ENCODE measurements at regions not wholly inside any gene's neighbourhood (a gene's known extent, or its start where the extent isn't known, plus 50 kb on each side); places are given as distances from the start of the nearest gene placed in this dataset.

DNA sequence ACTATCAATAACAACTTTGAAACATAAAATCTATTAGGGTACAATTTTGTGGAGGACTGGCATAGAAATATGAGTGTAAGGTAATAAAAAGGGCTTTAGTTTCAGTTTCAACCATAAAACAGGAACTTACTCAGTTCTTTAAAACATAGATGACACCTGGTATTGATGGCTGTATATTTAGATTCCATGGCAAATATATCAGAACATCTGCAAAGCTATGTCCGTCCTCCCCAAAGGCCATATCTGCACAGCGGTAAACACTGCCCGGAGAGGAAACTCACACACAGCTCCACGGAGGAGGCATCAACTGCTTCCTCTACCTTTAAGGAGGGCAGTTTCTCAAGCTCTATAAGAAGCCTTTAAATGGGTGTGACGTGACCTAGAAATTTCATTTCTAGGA lies 993.3 kb downstream of the BRD1 start:
- Histone ChIP-seq H3K27me3 (replicated peaks in 1 of 7) (peaks cover 0 to 35% (median 0%) of the 10 kb centered on the region in 7 donors), H3K27ac (no peak overlapping the region), H3K36me3 (no peaks in the 10 kb centered on the region), H3K4me1 (no peaks in the 10 kb centered on the region), H3K9me3 (peaks cover 2 to 41% (median 25%) of the 10 kb centered on the region in 8 donors), H3K4me3 (no peak overlapping the region)
- intact Hi-C loops (cut with DNase I; ENCODE audit: low total_unique reads): no loop called here
- TF ChIP-seq POLR2AphosphoS5 (IDR thresholded peaks at IDR 0.05) (no peak), POLR2A (IDR thresholded peaks at IDR 0.05) (no peak)
- TF ChIP-seq, protein P1, sequence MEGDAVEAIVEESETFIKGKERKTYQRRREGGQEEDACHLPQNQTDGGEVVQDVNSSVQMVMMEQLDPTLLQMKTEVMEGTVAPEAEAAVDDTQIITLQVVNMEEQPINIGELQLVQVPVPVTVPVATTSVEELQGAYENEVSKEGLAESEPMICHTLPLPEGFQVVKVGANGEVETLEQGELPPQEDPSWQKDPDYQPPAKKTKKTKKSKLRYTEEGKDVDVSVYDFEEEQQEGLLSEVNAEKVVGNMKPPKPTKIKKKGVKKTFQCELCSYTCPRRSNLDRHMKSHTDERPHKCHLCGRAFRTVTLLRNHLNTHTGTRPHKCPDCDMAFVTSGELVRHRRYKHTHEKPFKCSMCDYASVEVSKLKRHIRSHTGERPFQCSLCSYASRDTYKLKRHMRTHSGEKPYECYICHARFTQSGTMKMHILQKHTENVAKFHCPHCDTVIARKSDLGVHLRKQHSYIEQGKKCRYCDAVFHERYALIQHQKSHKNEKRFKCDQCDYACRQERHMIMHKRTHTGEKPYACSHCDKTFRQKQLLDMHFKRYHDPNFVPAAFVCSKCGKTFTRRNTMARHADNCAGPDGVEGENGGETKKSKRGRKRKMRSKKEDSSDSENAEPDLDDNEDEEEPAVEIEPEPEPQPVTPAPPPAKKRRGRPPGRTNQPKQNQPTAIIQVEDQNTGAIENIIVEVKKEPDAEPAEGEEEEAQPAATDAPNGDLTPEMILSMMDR (IDR thresholded peaks at IDR 0.05 in 8 of 11, conservative IDR thresholded peaks at IDR 0.05 in 3 of 11): no peak
- no peak for DNase-seq
- 21 to 53% (median 47%) methylated on average over 5 of the region's 5 CpGs for WGBS, 5 donors

GRCh38 chr22:48832592-48832991 lies 995.1 kb downstream of the BRD1 start:
- Histone ChIP-seq H3K27me3 (replicated peaks in 1 of 7) (peaks cover 0 to 54% (median 0%) of the 10 kb centered on the region in 7 donors), H3K4me3 (no peak overlapping the region), H3K9me3 (peaks cover 2 to 38% (median 25%) of the 10 kb centered on the region in 8 donors), H3K27ac (no peak overlapping the region), H3K4me1 (no peaks in the 10 kb centered on the region), H3K36me3 (no peaks in the 10 kb centered on the region)
- no peak for DNase-seq
- WGBS, 5 donors: 77 to 85% (median 81%) methylated on average over 4 of the region's 4 CpGs
- intact Hi-C loops (cut with DNase I; ENCODE audit: low total_unique reads): no loop called here
- no peak for TF ChIP-seq POLR2A (IDR thresholded peaks at IDR 0.05)
- no peak for TF ChIP-seq POLR2AphosphoS5 (IDR thresholded peaks at IDR 0.05)
- TF ChIP-seq, protein P1 (IDR thresholded peaks at IDR 0.05 in 8 of 11, conservative IDR thresholded peaks at IDR 0.05 in 3 of 11): no peak

- Histone ChIP-seq H3K4me3 (no peak overlapping the region), H3K9me3 (peaks cover 2 to 35% (median 25%) of the 10 kb centered on the region in 8 donors), H3K4me1 (no peaks in the 10 kb centered on the region), H3K27ac (no peak overlapping the region), H3K27me3 (replicated peaks in 1 of 7) (peaks cover 0 to 60% (median 0%) of the 10 kb centered on the region in 7 donors), H3K36me3 (no peaks in the 10 kb centered on the region)
- intact Hi-C loops (cut with DNase I; ENCODE audit: low total_unique reads): no loop called here
- DNase-seq: peak; percentile 56
- no peak for TF ChIP-seq POLR2AphosphoS5 (IDR thresholded peaks at IDR 0.05)
- TF ChIP-seq POLR2A (IDR thresholded peaks at IDR 0.05): no peak
- TF ChIP-seq, protein P1 (IDR thresholded peaks at IDR 0.05 in 8 of 11, conservative IDR thresholded peaks at IDR 0.05 in 3 of 11): no peak
- 74 to 88% (median 81%) methylated on average over 6 of the region's 6 CpGs for whole genome bisulfite sequencing, 5 donors
Measured at GRCh38 chr22:48829908-48830307, 997.8 kb downstream of the BRD1 start.

GRCh38 chr22:48828688-48829087 lies 999.0 kb downstream of the BRD1 start:
- DNase-seq: peak; percentile 39
- no peak overlapping the region for H3K4me3 ChIP-seq
- TF ChIP-seq POLR2A (IDR thresholded peaks at IDR 0.05) (no peak), POLR2AphosphoS5 (IDR thresholded peaks at IDR 0.05) (no peak)
- TF ChIP-seq, protein P1 (IDR thresholded peaks at IDR 0.05 in 8 of 11, conservative IDR thresholded peaks at IDR 0.05 in 3 of 11): no peak
- no peaks in the 10 kb centered on the region for H3K36me3 ChIP-seq
- peaks cover 0 to 66% (median 0%) of the 10 kb centered on the region in 7 donors for H3K27me3 ChIP-seq (replicated peaks in 1 of 7)
- intact Hi-C loops (cut with DNase I; ENCODE audit: low total_unique reads): no loop called here
- 76 to 83% (median 79%) methylated on average over 2 to 5 of the region's 5 CpGs for WGBS, 5 donors
- H3K27ac ChIP-seq: no peak overlapping the region
- H3K4me1 ChIP-seq: no peaks in the 10 kb centered on the region
- H3K9me3 ChIP-seq: peaks cover 2 to 35% (median 25%) of the 10 kb centered on the region in 8 donors

Measured in spleen (tissue), 11 donors.